Lung (tissue), 11 donors: ENCODE measurements at regions not wholly inside any gene's neighbourhood (a gene's known extent, or its start where the extent isn't known, plus 50 kb on each side); places are given as distances from the start of the nearest gene placed in this dataset.
A peak's percentile ranks its signal among the peaks of the same experiment; 100 is the strongest.

Source experiments
- ATAC-seq: fragments of 200-7000 bp; cut with Tn5 transposase; one replicate; pipeline ENCODE4 v1.9.1; 2020; ENCODE audit warnings: moderate number of reproducible peaks; ENCODE audit not compliant: insufficient read depth, low FRiP score
- DNase-seq, 3 donors: peaks; one replicate each; pipeline ENCODE4 v3.0.0-alpha.2; 2013 to 2017
- H3K27ac ChIP-seq, 2 donors: one replicate each; pipeline ENCODE4 v1.5.1; 2013; ENCODE audit warnings: mild to moderate bottlenecking in 2 of 2, moderate library complexity in 2 of 2, control low read depth in 1 of 2, inconsistent platforms in 1 of 2, low read depth in 1 of 2, low read length in 1 of 2
- H3K27me3 ChIP-seq, 3 donors: one replicate each; pipeline ENCODE4 v1.5.1; 2013; ENCODE audit warnings: low read length in 2 of 3; ENCODE audit not compliant: control insufficient read depth in 3 of 3, insufficient read depth in 3 of 3
- H3K36me3 ChIP-seq, 4 donors: one replicate each; pipeline ENCODE4 v1.5.1; 2013; ENCODE audit warnings: low read length in 4 of 4, mild to moderate bottlenecking in 1 of 4, moderate library complexity in 1 of 4; ENCODE audit not compliant: control insufficient read depth in 4 of 4, insufficient read depth in 4 of 4
- H3K4me1 ChIP-seq, 5 donors: one replicate each; pipeline ENCODE4 v1.5.1; 2013; ENCODE audit warnings: low read length in 5 of 5, mild to moderate bottlenecking in 2 of 5, moderate library complexity in 1 of 5; ENCODE audit not compliant: control insufficient read depth in 5 of 5, insufficient read depth in 5 of 5
- H3K4me3 ChIP-seq: one replicate; pipeline ENCODE4 v1.5.1; 2013; ENCODE audit warnings: mild to moderate bottlenecking, control low read depth, moderate library complexity
- H3K9ac ChIP-seq, 2 donors: one replicate each; pipeline ENCODE4 v1.5.1; 2013; ENCODE audit warnings: low read length in 2 of 2, control low read depth in 1 of 2; ENCODE audit not compliant: insufficient read depth in 1 of 2
- H3K9me3 ChIP-seq, 4 donors: one replicate each; pipeline ENCODE4 v1.5.1; 2013; ENCODE audit warnings: low read length in 3 of 4, mild to moderate bottlenecking in 1 of 4, moderate library complexity in 1 of 4; ENCODE audit not compliant: control insufficient read depth in 4 of 4, insufficient read depth in 3 of 4
- WGBS, 2 donors: extraction: QIAGEN DNeasy Blood & Tissue Kit; methylation state at CpG; one replicate each; pipeline ENCODE4 v1.1.7; 2013; 5-methylcytosine and 5-hydroxymethylcytosine counted together
- TF ChIP-seq, protein P1 (sequence below): IDR thresholded peaks from 2 replicates; pipeline ENCODE4 v1.5.1; 2012; ENCODE audit warnings: mild to moderate bottlenecking; ENCODE audit errors: control extremely low read depth, extremely low read depth
- donor health status: control.
- donor health status: control.
- donor health status: Bipolar disorder and iron deficiency.
- donor health status: healthy.
- donor health status: DM: yes; HTN: yes; CAD: no.

DNA sequence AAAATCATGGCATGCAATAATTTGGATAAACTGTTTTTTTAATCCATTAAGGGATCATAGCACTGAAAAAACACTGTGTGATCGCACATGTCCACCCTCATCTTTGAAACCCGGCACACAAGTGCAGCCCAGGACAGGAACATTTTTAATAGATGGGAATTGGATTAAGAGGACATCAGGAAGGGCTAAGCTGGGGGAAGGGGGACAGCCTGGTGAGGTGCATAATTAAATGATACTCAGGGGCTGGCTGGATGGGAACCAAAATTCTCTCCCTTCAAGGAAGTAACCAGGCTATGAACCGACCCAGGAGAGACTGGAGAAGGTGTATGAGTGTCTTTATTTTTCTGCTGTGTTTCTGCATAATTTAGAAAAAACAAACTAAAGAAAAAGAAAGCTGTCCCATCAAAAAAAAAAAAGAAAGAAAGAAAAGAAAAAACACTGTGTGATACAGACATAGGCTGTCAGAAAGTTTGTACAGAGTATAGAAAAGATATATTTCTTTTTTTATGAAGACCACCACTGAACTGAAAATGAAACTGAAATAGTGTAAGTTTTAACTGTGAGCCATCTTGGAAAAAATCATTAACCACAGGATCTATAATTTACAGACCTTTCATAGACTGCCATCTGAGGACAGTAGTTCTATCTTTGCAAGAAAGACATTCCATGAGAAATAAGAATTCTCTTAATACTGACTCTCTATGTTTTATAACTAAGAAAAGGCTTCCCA lies 75.1 kb upstream of the SLC38A4 start:
- DNase-seq (no peak), ATAC-seq (no peak)
- H3K9ac ChIP-seq = no peak overlapping the region
- TF ChIP-seq, protein P1, sequence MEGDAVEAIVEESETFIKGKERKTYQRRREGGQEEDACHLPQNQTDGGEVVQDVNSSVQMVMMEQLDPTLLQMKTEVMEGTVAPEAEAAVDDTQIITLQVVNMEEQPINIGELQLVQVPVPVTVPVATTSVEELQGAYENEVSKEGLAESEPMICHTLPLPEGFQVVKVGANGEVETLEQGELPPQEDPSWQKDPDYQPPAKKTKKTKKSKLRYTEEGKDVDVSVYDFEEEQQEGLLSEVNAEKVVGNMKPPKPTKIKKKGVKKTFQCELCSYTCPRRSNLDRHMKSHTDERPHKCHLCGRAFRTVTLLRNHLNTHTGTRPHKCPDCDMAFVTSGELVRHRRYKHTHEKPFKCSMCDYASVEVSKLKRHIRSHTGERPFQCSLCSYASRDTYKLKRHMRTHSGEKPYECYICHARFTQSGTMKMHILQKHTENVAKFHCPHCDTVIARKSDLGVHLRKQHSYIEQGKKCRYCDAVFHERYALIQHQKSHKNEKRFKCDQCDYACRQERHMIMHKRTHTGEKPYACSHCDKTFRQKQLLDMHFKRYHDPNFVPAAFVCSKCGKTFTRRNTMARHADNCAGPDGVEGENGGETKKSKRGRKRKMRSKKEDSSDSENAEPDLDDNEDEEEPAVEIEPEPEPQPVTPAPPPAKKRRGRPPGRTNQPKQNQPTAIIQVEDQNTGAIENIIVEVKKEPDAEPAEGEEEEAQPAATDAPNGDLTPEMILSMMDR = no peak
- H3K36me3 ChIP-seq = no peaks in the 10 kb centered on the region
- no peaks in the 10 kb centered on the region for H3K27me3 ChIP-seq
- H3K9me3 ChIP-seq = no peaks in the 10 kb centered on the region
- no peak overlapping the region for H3K27ac ChIP-seq
- 77 to 81% methylated on average over 3 of the region's 3 CpGs for WGBS, 2 donors
- peaks cover 0 to 6% (median 0%) of the 10 kb centered on the region in 5 donors for H3K4me1 ChIP-seq
- no peak overlapping the region for H3K4me3 ChIP-seq

DNA sequence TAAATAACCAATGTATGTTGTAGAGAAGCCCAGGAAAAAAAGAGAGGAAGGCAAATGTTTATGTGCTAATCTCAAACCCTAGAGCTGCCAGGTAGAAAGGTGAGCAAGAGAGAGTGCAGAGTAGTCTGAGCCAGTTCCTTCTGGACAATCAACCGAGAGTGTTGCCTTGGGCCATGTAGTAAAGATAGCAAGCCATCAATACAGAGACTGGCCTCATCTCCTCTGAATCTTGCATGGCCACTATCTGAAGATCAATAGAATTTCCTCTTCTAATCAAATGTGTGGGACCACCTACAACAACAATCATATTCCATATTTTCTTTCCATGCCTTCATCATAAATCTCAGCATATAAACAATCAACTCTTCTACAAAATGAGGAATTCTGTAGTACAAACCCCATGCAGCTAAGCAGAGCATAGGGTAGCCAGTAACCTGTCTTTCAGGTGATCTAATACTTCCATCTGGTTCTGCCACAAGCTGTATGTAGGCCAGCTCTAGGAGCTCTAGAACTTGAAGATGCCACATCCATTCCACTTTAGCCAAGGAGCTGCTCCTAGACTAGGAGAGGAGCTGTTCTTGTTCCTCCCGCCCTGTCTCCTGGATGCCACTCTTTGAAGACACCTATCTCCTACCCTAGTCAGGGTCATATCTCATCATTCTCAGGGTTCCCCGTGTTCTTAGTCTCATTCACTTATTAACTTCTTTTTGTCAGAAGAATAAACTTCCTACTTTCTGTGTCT lies 75.8 kb upstream of the SLC38A4 start:
- Histone ChIP-seq H3K4me1 (peaks cover 0 to 6% (median 0%) of the 10 kb centered on the region in 5 donors), H3K27me3 (no peaks in the 10 kb centered on the region), H3K36me3 (no peaks in the 10 kb centered on the region), H3K27ac (no peak overlapping the region), H3K9me3 (no peaks in the 10 kb centered on the region), H3K4me3 (no peak overlapping the region), H3K9ac (no peak overlapping the region)
- WGBS, 2 donors = 32 to 77% methylated on average over 3 of the region's 3 CpGs
- TF ChIP-seq, protein P1 = no peak
- DNase-seq = no peak
- ATAC-seq = no peak

DNA sequence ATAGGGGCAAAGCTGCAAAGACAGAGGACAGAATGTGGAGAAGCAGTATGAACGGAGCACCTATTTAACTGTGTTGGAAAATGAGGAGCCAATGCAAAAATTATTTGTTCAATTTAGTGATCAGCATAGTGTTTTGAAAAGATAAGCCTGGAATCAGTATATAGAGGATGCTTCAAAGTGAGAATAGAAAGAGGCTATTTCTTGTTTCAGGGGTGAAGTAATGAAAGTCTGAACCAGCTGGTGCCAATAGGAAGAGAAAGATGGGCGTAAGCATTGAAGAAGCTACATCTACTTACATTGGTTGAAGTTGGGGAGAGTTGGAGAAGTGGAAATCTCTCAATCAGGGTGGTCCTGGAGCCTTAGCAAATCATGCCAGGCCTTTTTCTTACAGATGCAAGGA lies 77.3 kb upstream of the SLC38A4 start:
- Histone ChIP-seq H3K9ac (no peak overlapping the region), H3K9me3 (no peaks in the 10 kb centered on the region), H3K4me3 (no peak overlapping the region), H3K36me3 (no peaks in the 10 kb centered on the region), H3K27ac (no peak overlapping the region), H3K4me1 (peaks cover 0 to 6% (median 0%) of the 10 kb centered on the region in 5 donors), H3K27me3 (no peaks in the 10 kb centered on the region)
- DNase-seq (peak in 1 of 3 donors; percentile 22), ATAC-seq (no peak)
- TF ChIP-seq, protein P1 = no peak
- 87 to 90% methylated on average over 2 of the region's 2 CpGs for WGBS, 2 donors
